ENCODE measurements at regions not wholly inside any gene's neighbourhood (a gene's known extent, or its start where the extent isn't known, plus 50 kb on each side); places are given as distances from the start of the nearest gene placed in this dataset.

DNA sequence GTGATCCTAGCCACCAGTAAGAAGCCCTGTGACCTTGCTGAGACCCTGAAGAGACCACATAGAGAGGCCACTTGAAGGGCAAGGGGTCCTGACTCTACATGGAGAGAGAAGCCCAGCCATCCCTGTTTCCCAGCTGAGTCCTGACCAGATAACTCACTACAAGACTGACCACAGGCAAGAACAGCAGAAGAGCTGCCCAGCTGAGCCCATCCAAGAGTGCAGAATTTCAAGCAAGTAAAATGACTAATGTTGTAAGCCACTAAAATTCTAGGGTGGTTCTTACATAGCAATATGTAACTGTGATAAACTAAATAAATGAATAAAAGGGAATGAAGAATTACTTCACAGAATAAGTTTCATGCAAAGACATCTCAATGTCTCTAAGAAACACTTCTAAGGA lies 58.4 kb upstream of the WIPF1 start:
- TF ChIP-seq, protein P1, sequence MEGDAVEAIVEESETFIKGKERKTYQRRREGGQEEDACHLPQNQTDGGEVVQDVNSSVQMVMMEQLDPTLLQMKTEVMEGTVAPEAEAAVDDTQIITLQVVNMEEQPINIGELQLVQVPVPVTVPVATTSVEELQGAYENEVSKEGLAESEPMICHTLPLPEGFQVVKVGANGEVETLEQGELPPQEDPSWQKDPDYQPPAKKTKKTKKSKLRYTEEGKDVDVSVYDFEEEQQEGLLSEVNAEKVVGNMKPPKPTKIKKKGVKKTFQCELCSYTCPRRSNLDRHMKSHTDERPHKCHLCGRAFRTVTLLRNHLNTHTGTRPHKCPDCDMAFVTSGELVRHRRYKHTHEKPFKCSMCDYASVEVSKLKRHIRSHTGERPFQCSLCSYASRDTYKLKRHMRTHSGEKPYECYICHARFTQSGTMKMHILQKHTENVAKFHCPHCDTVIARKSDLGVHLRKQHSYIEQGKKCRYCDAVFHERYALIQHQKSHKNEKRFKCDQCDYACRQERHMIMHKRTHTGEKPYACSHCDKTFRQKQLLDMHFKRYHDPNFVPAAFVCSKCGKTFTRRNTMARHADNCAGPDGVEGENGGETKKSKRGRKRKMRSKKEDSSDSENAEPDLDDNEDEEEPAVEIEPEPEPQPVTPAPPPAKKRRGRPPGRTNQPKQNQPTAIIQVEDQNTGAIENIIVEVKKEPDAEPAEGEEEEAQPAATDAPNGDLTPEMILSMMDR (IDR thresholded peaks at IDR 0.05), result no peak
- TF ChIP-seq POLR2A (IDR thresholded peaks at IDR 0.05), result no peak
